ENCODE measurements at regions not wholly inside any gene's neighbourhood (a gene's known extent, or its start where the extent isn't known, plus 50 kb on each side); places are given as distances from the start of the nearest gene placed in this dataset.
"Not testable (repeated sequence)": the region's sequence is repeated elsewhere in the genome, so short reads cannot be mapped to it uniquely, and the experiment has no call there.

GRCh38 chr5:82971034-82971806, 106.0 kb downstream of the TMEM167A start:
- Mint-ChIP-seq H3K27me3 (ENCODE audit: low read depth) (peaks cover 11% of the 10 kb centered on the region), H3K36me3 (peaks cover 54% of the 10 kb centered on the region), H3K4me1 (peaks cover 35% of the 10 kb centered on the region), H3K9me3 (peaks cover 63% of the 10 kb centered on the region)
- H3K4me3 Mint-ChIP-seq; DNase-seq (ENCODE audit: low spot score); CTCF ChIA-PET; ATAC-seq; H3K27ac Mint-ChIP-seq: not testable (repeated sequence)
- POLR2A ChIA-PET: interaction anchor here (0.6 kb wide), 1 partner anchor 14 kb away, joined by 3 read pairs; no protein-coding TSS in a partner anchor

- H3K27me3 Mint-ChIP-seq (ENCODE audit: low read depth); ATAC-seq; POLR2A ChIA-PET; CTCF ChIA-PET; H3K4me3 Mint-ChIP-seq; H3K27ac Mint-ChIP-seq; DNase-seq (ENCODE audit: low spot score): not testable (repeated sequence)
- H3K9me3 Mint-ChIP-seq: peaks cover 44% of the 10 kb centered on the region
- H3K36me3 Mint-ChIP-seq: peaks cover 35% of the 10 kb centered on the region
- H3K4me1 Mint-ChIP-seq: peaks cover 42% of the 10 kb centered on the region
These were observed 107.8 kb downstream of the TMEM167A start for GRCh38 chr5:82969221-82969976.

GRCh38 chr5:82967072-82967471, 110.1 kb downstream of the TMEM167A start:
- peak; percentile 55 for ATAC-seq
- CTCF ChIA-PET: interaction anchor here (1.0 kb wide), 1 partner anchor 506 kb away, joined by 3 read pairs; no protein-coding TSS in a partner anchor
- Mint-ChIP-seq H3K27ac (0 out of 2 replicates have a peak overlapping the region, but pooled peaks have one; percentile 48), H3K4me1 (peaks cover 52% of the 10 kb centered on the region), H3K9me3 (peaks cover 31% of the 10 kb centered on the region), H3K36me3 (peaks cover 23% of the 10 kb centered on the region), H3K27me3 (ENCODE audit: low read depth) (no peaks in the 10 kb centered on the region; the same call in 1 of the 2 replicates), H3K4me3 (no peak overlapping the region)
- DNase-seq (ENCODE audit: low spot score): no peak
- TF ChIP-seq ESRRA (CRISPR knock-in tag; IDR thresholded peaks at IDR 0.05; ENCODE audit: borderline replicate concordance) (no peak), ZNF317 (CRISPR knock-in tag; IDR thresholded peaks at IDR 0.05; ENCODE audit: borderline replicate concordance, low read depth) (peak; percentile 77), TEAD4 (CRISPR knock-in tag; IDR thresholded peaks at IDR 0.05) (no peak), ZNF532 (CRISPR knock-in tag; IDR thresholded peaks at IDR 0.05; ENCODE audit: borderline replicate concordance) (no peak), FOXK1 (CRISPR knock-in tag; IDR thresholded peaks at IDR 0.05) (no peak), ELF4 (CRISPR knock-in tag; IDR thresholded peaks at IDR 0.05; ENCODE audit: low read depth) (no peak), ATF6 (CRISPR knock-in tag; IDR thresholded peaks at IDR 0.05) (no peak)
- POLR2A ChIA-PET: no interaction called here

- no peak overlapping the region for H3K4me3 Mint-ChIP-seq
- H3K27me3 Mint-ChIP-seq (ENCODE audit: low read depth): no peaks in the 10 kb centered on the region
- H3K36me3 Mint-ChIP-seq: peaks cover 22% of the 10 kb centered on the region
- peaks cover 10% of the 10 kb centered on the region for H3K4me1 Mint-ChIP-seq
- H3K9me3 Mint-ChIP-seq: peaks cover 31% of the 10 kb centered on the region
- ChIA-PET POLR2A (no interaction called here), CTCF (no interaction called here)
- DNase-seq (ENCODE audit: low spot score) (no peak), ATAC-seq (no peak)
- H3K27ac Mint-ChIP-seq: no peak overlapping the region
- TF ChIP-seq OVOL2 (CRISPR knock-in tag; IDR thresholded peaks at IDR 0.05; ENCODE audit: borderline replicate concordance) (no peak), FOXK1 (CRISPR knock-in tag; IDR thresholded peaks at IDR 0.05) (no peak), USF2 (CRISPR knock-in tag; IDR thresholded peaks at IDR 0.05) (no peak)
- TF ChIP-seq, protein P1, sequence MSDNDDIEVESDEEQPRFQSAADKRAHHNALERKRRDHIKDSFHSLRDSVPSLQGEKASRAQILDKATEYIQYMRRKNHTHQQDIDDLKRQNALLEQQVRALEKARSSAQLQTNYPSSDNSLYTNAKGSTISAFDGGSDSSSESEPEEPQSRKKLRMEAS (CRISPR knock-in tag; IDR thresholded peaks at IDR 0.05): no peak
These were observed 117.7 kb downstream of the TMEM167A start for GRCh38 chr5:82959466-82959865.
